HG03135 (cell line): ENCODE measurements at regions not wholly inside any gene's neighbourhood (a gene's known extent, or its start where the extent isn't known, plus 50 kb on each side); places are given as distances from the start of the nearest gene placed in this dataset.

ENCODE experiments used
- ATAC-seq: cut with Tn5 transposase; IDR thresholded peaks from one replicate; pipeline ENCODE4 v1.9.1; 2021; ENCODE audit warnings: mild to moderate bottlenecking, moderate library complexity; ENCODE audit not compliant: unreplicated experiment

GRCh38 chr17:71110326-71110725 lies 941.0 kb downstream of the KCNJ2 start:
- no peak for ATAC-seq

- no peak for ATAC-seq
Observed at GRCh38 chr17:71111460-71111859, 942.1 kb downstream of the KCNJ2 start.

- no peak for ATAC-seq
Observed at GRCh38 chr17:71111934-71112333, 942.6 kb downstream of the KCNJ2 start.

- ATAC-seq = no peak
Observed at GRCh38 chr17:71113347-71113746, 944.0 kb downstream of the KCNJ2 start.

GRCh38 chr17:71114911-71115668 lies 945.8 kb downstream of the KCNJ2 start:
- ATAC-seq = no peak

GRCh38 chr17:71115669-71115972 lies 946.3 kb downstream of the KCNJ2 start:
- ATAC-seq = no peak

- ATAC-seq = no peak
Observed at GRCh38 chr17:71117466-71117865, 948.1 kb downstream of the KCNJ2 start.

- no peak for ATAC-seq
Observed at GRCh38 chr17:71118039-71118438, 948.7 kb downstream of the KCNJ2 start.

- ATAC-seq = no peak
Observed at GRCh38 chr17:71127416-71127815, 958.1 kb downstream of the KCNJ2 start.

- no peak for ATAC-seq
Observed at GRCh38 chr17:71142333-71142732, 973.0 kb downstream of the KCNJ2 start.

- ATAC-seq = no peak
Observed at GRCh38 chr17:71145486-71145885, 975.3 kb upstream of the SOX9 start.

GRCh38 chr17:71147906-71148305 lies 972.9 kb upstream of the SOX9 start:
- no peak for ATAC-seq

- no peak for ATAC-seq
Observed at GRCh38 chr17:71149607-71150006, 971.2 kb upstream of the SOX9 start.

- ATAC-seq = no peak
Observed at GRCh38 chr17:71157297-71157696, 963.5 kb upstream of the SOX9 start.

GRCh38 chr17:71158437-71158836 lies 962.4 kb upstream of the SOX9 start:
- no peak for ATAC-seq

- ATAC-seq = no peak
Observed at GRCh38 chr17:71163121-71163812, 957.6 kb upstream of the SOX9 start.

- no peak for ATAC-seq
Observed at GRCh38 chr17:71163813-71164122, 957.1 kb upstream of the SOX9 start.

- no peak for ATAC-seq
Observed at GRCh38 chr17:71164561-71164960, 956.3 kb upstream of the SOX9 start.

- ATAC-seq = no peak
Observed at GRCh38 chr17:71166311-71166710, 954.5 kb upstream of the SOX9 start.

- ATAC-seq = no peak
Observed at GRCh38 chr17:71168053-71168741, 952.6 kb upstream of the SOX9 start.

GRCh38 chr17:71170070-71170469 lies 950.8 kb upstream of the SOX9 start:
- no peak for ATAC-seq

- ATAC-seq = no peak
Observed at GRCh38 chr17:71171270-71171669, 949.5 kb upstream of the SOX9 start.
